ENCODE measurements at regions not wholly inside any gene's neighbourhood (a gene's known extent, or its start where the extent isn't known, plus 50 kb on each side); places are given as distances from the start of the nearest gene placed in this dataset.

GRCh38 chr2:57217013-57217412 lies 829.6 kb upstream of the VRK2 start (continued):
- TF ChIP-seq NRL (CRISPR knock-in tag; IDR thresholded peaks at IDR 0.05; ENCODE audit: borderline replicate concordance) = no peak
- TF ChIP-seq PRPF4 (IDR thresholded peaks at IDR 0.05; ENCODE audit: low read depth, low read length, poor library complexity, severe bottlenecking) = no peak
- no peak for TF ChIP-seq PRDM15 (CRISPR knock-in tag; IDR thresholded peaks at IDR 0.05)
- TF ChIP-seq TFDP1 (CRISPR knock-in tag; IDR thresholded peaks at IDR 0.05; ENCODE audit: borderline replicate concordance) = no peak
- TF ChIP-seq ETV6 (CRISPR knock-in tag; conservative IDR thresholded peaks at IDR 0.05) = no peak
- no peak for TF ChIP-seq ZNF512 (CRISPR knock-in tag; IDR thresholded peaks at IDR 0.05)

GRCh38 chr2:57218206-57218605 lies 828.4 kb upstream of the VRK2 start:
- in situ Hi-C loops (cut with HindIII; ENCODE audit: extremely low pct_ligation_motif_present, low pct_unique_long_range_greater_than_20kb) (no loop called here), intact Hi-C loops (cut with micrococcal nuclease; ENCODE audit: unreplicated experiment) (no loop called here)
- WGBS (ENCODE audit: low lambda C conversion rate) = no CpG with 5 or more reads among the region's 2 CpGs
- no TSS peak for BruUV-seq (replicated peaks)
- no peak overlapping the region for H3K27ac ChIP-seq (ENCODE audit: extremely low read length, insufficient read depth, low read length)
- no peaks in the 10 kb centered on the region for H4K20me1 ChIP-seq (ENCODE audit: insufficient read depth, low read length)
- no peak overlapping the region for H2AFZ ChIP-seq (ENCODE audit: low read length)
- H3K4me2 ChIP-seq (ENCODE audit: low read depth, low read length) = no peak overlapping the region
- DNase-seq (ENCODE audit: low spot score) (no peak), FAIRE-seq (no peak), ATAC-seq (no peak)
- H3K27me3 ChIP-seq (ENCODE audit: control insufficient read depth in 1 of 2, insufficient read depth in 2 of 2, low read length in 2 of 2) = no peaks in the 10 kb centered on the region
- H3K9me3 ChIP-seq (ENCODE audit: low read length) = peaks cover 82% of the 10 kb centered on the region
- CTCF ChIA-PET (ENCODE audit: low intra/inter-chr PET ratio, low total read pairs) = no interaction called here
- H3K9ac ChIP-seq (ENCODE audit: insufficient read depth, low read depth, low read length) = no peak overlapping the region
- no peaks in the 10 kb centered on the region for H3K36me3 ChIP-seq (replicated peaks in 1 of 2; ENCODE audit: control insufficient read depth in 1 of 2, insufficient read depth in 2 of 2, low read length in 2 of 2)
- POLR2A ChIA-PET = no interaction called here
- no peaks in the 10 kb centered on the region for H3K79me2 ChIP-seq (ENCODE audit: insufficient read depth, low read length)
- no peak overlapping the region for H3K4me3 ChIP-seq (replicated peaks in 1 of 3; ENCODE audit: insufficient read depth in 1 of 3, low read depth in 2 of 3, low read length in 3 of 3)
- no peaks in the 10 kb centered on the region for H3K4me1 ChIP-seq (ENCODE audit: insufficient read depth, low read length)
- no peak for TF ChIP-seq ZNF143 (CRISPR knock-in tag; IDR thresholded peaks at IDR 0.05)
- TF ChIP-seq ZNF891 (CRISPR knock-in tag; IDR thresholded peaks at IDR 0.05) = no peak
- TF ChIP-seq HIC2 (CRISPR knock-in tag; IDR thresholded peaks at IDR 0.05; ENCODE audit: low read depth) = no peak
- no peak for TF ChIP-seq ZNF30 (CRISPR knock-in tag; IDR thresholded peaks at IDR 0.05)
- TF ChIP-seq SYNCRIP (IDR thresholded peaks at IDR 0.05; ENCODE audit: insufficient read depth, low read depth, low read length) = no peak
- no peak for TF ChIP-seq TRAFD1 (CRISPR knock-in tag; IDR thresholded peaks at IDR 0.05; ENCODE audit: borderline replicate concordance)
- no peak for TF ChIP-seq SNAPC2 (CRISPR knock-in tag; IDR thresholded peaks at IDR 0.05)
